ENCODE measurements at regions not wholly inside any gene's neighbourhood (a gene's known extent, or its start where the extent isn't known, plus 50 kb on each side); places are given as distances from the start of the nearest gene placed in this dataset.

- TF ChIP-seq ZNF331 (CRISPR knock-in tag; IDR thresholded peaks at IDR 0.05; ENCODE audit: low read depth) (no peak), EZH2phosphoT487 (IDR thresholded peaks at IDR 0.05; ENCODE audit: unreplicated experiment) (no peak), STAT1 (IDR thresholded peaks at IDR 0.05; ENCODE audit: unreplicated experiment) (no peak), ZNF114 (CRISPR knock-in tag; IDR thresholded peaks at IDR 0.05) (no peak), POLR2AphosphoS5 (IDR thresholded peaks at IDR 0.05; ENCODE audit: low read depth) (no peak), NANOG (IDR thresholded peaks at IDR 0.05; ENCODE audit: borderline replicate concordance) (no peak), CTCF (conservative IDR thresholded peaks at IDR 0.05; ENCODE audit: low read depth in 2 of 2) (no peak)
- Histone ChIP-seq H3K4me1 (ENCODE audit: insufficient read depth) (no peaks in the 10 kb centered on the region), H3K27ac (ENCODE audit: low read depth) (no peak overlapping the region), H3K9me2 (ENCODE audit: insufficient read depth) (no peaks in the 10 kb centered on the region), H3K36me3 (ENCODE audit: insufficient read depth) (no peaks in the 10 kb centered on the region), H3K4me3 (no peak overlapping the region), H2AFZ (no peak overlapping the region), H3K4me2 (no peak overlapping the region), H4K20me1 (replicated peaks; ENCODE audit: insufficient read depth) (peaks cover 10% of the 10 kb centered on the region), H3K27me3 (ENCODE audit: insufficient read depth) (peaks cover 99% of the 10 kb centered on the region), H3F3A (replicated peaks; ENCODE audit: low read depth) (no peaks in the 10 kb centered on the region), H3K79me2 (replicated peaks; ENCODE audit: insufficient read depth) (no peaks in the 10 kb centered on the region)
- H3K36me3 Mint-ChIP-seq (ENCODE audit: low read depth), result peaks cover 4% of the 10 kb centered on the region; the same call in 1 of the 3 replicates
- ATAC-seq (no peak), DNase-seq (ENCODE audit: low spot score) (no peak)
- H3K4me1 Mint-ChIP-seq, result no peaks in the 10 kb centered on the region
- H3K9me3 Mint-ChIP-seq, result peaks cover 13% of the 10 kb centered on the region
- peaks cover 78% of the 10 kb centered on the region for H3K27me3 Mint-ChIP-seq (ENCODE audit: insufficient read depth, low read depth, poor library complexity)
- H3K4me3 Mint-ChIP-seq, result no peak overlapping the region
- H3K27ac Mint-ChIP-seq, result no peak overlapping the region
Measured at GRCh38 chr4:104909376-104909775, 237.3 kb upstream of the TET2 start.

GRCh38 chr4:104912518-104912917 is 234.2 kb upstream of the TET2 start:
- no peak overlapping the region for H3K4me3 Mint-ChIP-seq
- H3K4me1 Mint-ChIP-seq, result peaks cover 7% of the 10 kb centered on the region; the same call in 1 of the 3 replicates
- Histone ChIP-seq H3F3A (replicated peaks; ENCODE audit: low read depth) (no peaks in the 10 kb centered on the region), H3K4me3 (no peak overlapping the region), H3K27me3 (ENCODE audit: insufficient read depth) (peaks cover 98% of the 10 kb centered on the region), H3K4me1 (ENCODE audit: insufficient read depth) (no peaks in the 10 kb centered on the region), H3K4me2 (no peak overlapping the region), H3K9me2 (ENCODE audit: insufficient read depth) (no peaks in the 10 kb centered on the region), H3K36me3 (ENCODE audit: insufficient read depth) (no peaks in the 10 kb centered on the region), H3K79me2 (replicated peaks; ENCODE audit: insufficient read depth) (no peaks in the 10 kb centered on the region), H4K20me1 (replicated peaks; ENCODE audit: insufficient read depth) (peaks cover 13% of the 10 kb centered on the region; the same call in 1 of the 2 replicates), H3K27ac (ENCODE audit: low read depth) (no peak overlapping the region), H2AFZ (no peak overlapping the region)
- peaks cover 13% of the 10 kb centered on the region for H3K9me3 Mint-ChIP-seq
- no peak overlapping the region for H3K27ac Mint-ChIP-seq
- peaks cover 78% of the 10 kb centered on the region for H3K27me3 Mint-ChIP-seq (ENCODE audit: insufficient read depth, low read depth, poor library complexity)
- DNase-seq (ENCODE audit: low spot score), result no peak
- peaks cover 4% of the 10 kb centered on the region; the same call in 1 of the 3 replicates for H3K36me3 Mint-ChIP-seq (ENCODE audit: low read depth)
- ATAC-seq, result no peak
- TF ChIP-seq REST (IDR thresholded peaks at IDR 0.05; ENCODE audit: unreplicated experiment) (no peak), ETS1 (IDR thresholded peaks at IDR 0.05) (no peak), NANOG (IDR thresholded peaks at IDR 0.05; ENCODE audit: borderline replicate concordance) (no peak), ZNF462 (CRISPR knock-in tag; IDR thresholded peaks at IDR 0.05) (no peak)
